Skeletal muscle tissue (tissue), 3 donors: ENCODE measurements at regions not wholly inside any gene's neighbourhood (a gene's known extent, or its start where the extent isn't known, plus 50 kb on each side); places are given as distances from the start of the nearest gene placed in this dataset.

Source experiments
- H3K27ac ChIP-seq: one replicate; pipeline ENCODE4 v1.7.0; 2013; ENCODE audit warnings: mild to moderate bottlenecking, low read depth, low read length, inconsistent platforms
- H3K27me3 ChIP-seq, 3 donors: one replicate each; pipeline ENCODE4 v1.7.0; 2013; ENCODE audit warnings: low read length in 3 of 3; ENCODE audit not compliant: control insufficient read depth in 3 of 3, insufficient read depth in 3 of 3
- H3K36me3 ChIP-seq, 3 donors: one replicate each; pipeline ENCODE4 v1.7.0; 2013; ENCODE audit warnings: low read length in 3 of 3; ENCODE audit not compliant: control insufficient read depth in 3 of 3, insufficient read depth in 3 of 3
- H3K4me1 ChIP-seq, 3 donors: one replicate each; pipeline ENCODE4 v1.7.0; 2013; ENCODE audit warnings: low read length in 3 of 3, mild to moderate bottlenecking in 3 of 3; ENCODE audit not compliant: control insufficient read depth in 3 of 3, insufficient read depth in 3 of 3
- H3K4me3 ChIP-seq, 3 donors: one replicate each; pipeline ENCODE4 v1.7.0; 2013; ENCODE audit warnings: low read length in 3 of 3
- H3K9ac ChIP-seq, 3 donors: one replicate each; pipeline ENCODE4 v1.7.0; 2013; ENCODE audit warnings: low read length in 3 of 3, mild to moderate bottlenecking in 3 of 3, moderate library complexity in 2 of 3, low read depth in 1 of 3
- H3K9me3 ChIP-seq, 3 donors: one replicate each; pipeline ENCODE4 v1.7.0; 2013; ENCODE audit warnings: low read length in 3 of 3; ENCODE audit not compliant: control insufficient read depth in 3 of 3
- donor health status: Osteomylitis.

- no peaks in the 10 kb centered on the region for H3K9me3 ChIP-seq
- no peak overlapping the region for H3K27ac ChIP-seq
- H3K4me1 ChIP-seq: peaks cover 0 to 5% (median 5%) of the 10 kb centered on the region in 3 donors
- no peak overlapping the region for H3K4me3 ChIP-seq
- H3K9ac ChIP-seq: no peak overlapping the region
- no peaks in the 10 kb centered on the region for H3K27me3 ChIP-seq
- H3K36me3 ChIP-seq: no peaks in the 10 kb centered on the region
These were observed 170.2 kb downstream of the PLPP3 start for GRCh38 chr1:56409112-56409691.

GRCh38 chr1:56406821-56407220, 172.5 kb downstream of the PLPP3 start:
- H3K9me3 ChIP-seq: no peaks in the 10 kb centered on the region
- H3K9ac ChIP-seq: no peak overlapping the region
- H3K4me1 ChIP-seq: peaks cover 0 to 5% (median 0%) of the 10 kb centered on the region in 3 donors
- no peaks in the 10 kb centered on the region for H3K27me3 ChIP-seq
- H3K36me3 ChIP-seq: no peaks in the 10 kb centered on the region
- no peak overlapping the region for H3K27ac ChIP-seq
- no peak overlapping the region for H3K4me3 ChIP-seq

- H3K27me3 ChIP-seq: no peaks in the 10 kb centered on the region
- H3K9me3 ChIP-seq: no peaks in the 10 kb centered on the region
- no peak overlapping the region for H3K9ac ChIP-seq
- H3K36me3 ChIP-seq: no peaks in the 10 kb centered on the region
- no peak overlapping the region for H3K4me3 ChIP-seq
- H3K27ac ChIP-seq: no peak overlapping the region
- peaks cover 0 to 3% (median 0%) of the 10 kb centered on the region in 3 donors for H3K4me1 ChIP-seq
These were observed 174.8 kb downstream of the PLPP3 start for GRCh38 chr1:56404561-56405030.

GRCh38 chr1:56404066-56404465, 175.3 kb downstream of the PLPP3 start:
- no peak overlapping the region for H3K27ac ChIP-seq
- no peak overlapping the region for H3K4me3 ChIP-seq
- H3K4me1 ChIP-seq: peaks cover 0 to 3% (median 0%) of the 10 kb centered on the region in 3 donors
- no peaks in the 10 kb centered on the region for H3K36me3 ChIP-seq
- H3K9me3 ChIP-seq: no peaks in the 10 kb centered on the region
- H3K9ac ChIP-seq: no peak overlapping the region
- no peaks in the 10 kb centered on the region for H3K27me3 ChIP-seq

- Histone ChIP-seq H3K27ac (no peak overlapping the region), H3K9me3 (no peaks in the 10 kb centered on the region)
These were observed 176.0 kb downstream of the PLPP3 start for GRCh38 chr1:56403321-56403720.

GRCh38 chr1:56401191-56401590, 178.2 kb downstream of the PLPP3 start:
- no peaks in the 10 kb centered on the region for H3K27me3 ChIP-seq
- no peak overlapping the region for H3K9ac ChIP-seq
- no peaks in the 10 kb centered on the region for H3K36me3 ChIP-seq
- H3K27ac ChIP-seq: no peak overlapping the region
- H3K4me3 ChIP-seq: no peak overlapping the region
- peaks cover 0 to 5% (median 5%) of the 10 kb centered on the region in 3 donors for H3K4me1 ChIP-seq
- no peaks in the 10 kb centered on the region for H3K9me3 ChIP-seq

More at GRCh38 chr1:56403321-56403720, 176.0 kb downstream of the PLPP3 start:
- Histone ChIP-seq H3K4me3 (no peak overlapping the region), H3K27me3 (no peaks in the 10 kb centered on the region), H3K9ac (no peak overlapping the region), H3K4me1 (peaks cover 0 to 3% (median 0%) of the 10 kb centered on the region in 3 donors), H3K36me3 (no peaks in the 10 kb centered on the region)

GRCh38 chr1:56400526-56400925, 178.8 kb downstream of the PLPP3 start:
- H3K4me1 ChIP-seq: peaks cover 0 to 5% (median 5%) of the 10 kb centered on the region in 3 donors
- H3K27me3 ChIP-seq: no peaks in the 10 kb centered on the region
- no peaks in the 10 kb centered on the region for H3K9me3 ChIP-seq
- H3K36me3 ChIP-seq: no peaks in the 10 kb centered on the region
- no peak overlapping the region for H3K27ac ChIP-seq
- H3K9ac ChIP-seq: no peak overlapping the region
- no peak overlapping the region for H3K4me3 ChIP-seq

GRCh38 chr1:56399795-56400194, 179.6 kb downstream of the PLPP3 start:
- no peak overlapping the region for H3K27ac ChIP-seq
- H3K4me1 ChIP-seq: peaks cover 0 to 5% (median 3%) of the 10 kb centered on the region in 3 donors
- no peak overlapping the region for H3K4me3 ChIP-seq
- H3K9ac ChIP-seq: no peak overlapping the region
- no peaks in the 10 kb centered on the region for H3K36me3 ChIP-seq
- H3K9me3 ChIP-seq: no peaks in the 10 kb centered on the region
- H3K27me3 ChIP-seq: no peaks in the 10 kb centered on the region

- Histone ChIP-seq H3K27ac (no peak overlapping the region), H3K9me3 (no peaks in the 10 kb centered on the region), H3K4me1 (peaks cover 0 to 5% (median 3%) of the 10 kb centered on the region in 3 donors), H3K27me3 (no peaks in the 10 kb centered on the region), H3K9ac (no peak overlapping the region), H3K36me3 (no peaks in the 10 kb centered on the region), H3K4me3 (no peak overlapping the region)
These were observed 180.0 kb downstream of the PLPP3 start for GRCh38 chr1:56399326-56399725.

- H3K27me3 ChIP-seq: no peaks in the 10 kb centered on the region
- no peaks in the 10 kb centered on the region for H3K36me3 ChIP-seq
- H3K4me3 ChIP-seq: no peak overlapping the region
- H3K9ac ChIP-seq: no peak overlapping the region
- H3K9me3 ChIP-seq: no peaks in the 10 kb centered on the region
- peaks cover 3 to 5% (median 3%) of the 10 kb centered on the region in 3 donors for H3K4me1 ChIP-seq
- no peak overlapping the region for H3K27ac ChIP-seq
These were observed 181.5 kb downstream of the PLPP3 start for GRCh38 chr1:56397811-56398231.
